ENCODE measurements at regions not wholly inside any gene's neighbourhood (a gene's known extent, or its start where the extent isn't known, plus 50 kb on each side); places are given as distances from the start of the nearest gene placed in this dataset.

- Histone ChIP-seq H3K27me3 (replicated peaks in 1 of 2; ENCODE audit: control insufficient read depth in 2 of 2, insufficient read depth in 2 of 2, low read length in 1 of 2) (no peaks in the 10 kb centered on the region), H3K9me3 (replicated peaks; ENCODE audit: control insufficient read depth, insufficient read depth, low read length) (no peaks in the 10 kb centered on the region), H2AFZ (ENCODE audit: control insufficient read depth, low read depth, low read length) (no peak overlapping the region), H3K79me2 (ENCODE audit: control insufficient read depth, insufficient read depth, low read length) (no peaks in the 10 kb centered on the region), H3K36me3 (ENCODE audit: control insufficient read depth in 2 of 2, insufficient read depth in 2 of 2, low read length in 1 of 2) (no peaks in the 10 kb centered on the region), H3K4me1 (ENCODE audit: control insufficient read depth, insufficient read depth, low read length) (no peaks in the 10 kb centered on the region), H3K27ac (ENCODE audit: control insufficient read depth, insufficient read depth) (no peak overlapping the region), H4K20me1 (ENCODE audit: control insufficient read depth, insufficient read depth) (no peaks in the 10 kb centered on the region), H3K4me3 (no peak overlapping the region), H3K4me2 (ENCODE audit: control insufficient read depth, insufficient read depth) (no peak overlapping the region), H3K9ac (ENCODE audit: control insufficient read depth, insufficient read depth, low read length) (no peak overlapping the region)
- ChIA-PET POLR2A (no interaction called here), RAD21 (ENCODE audit: unreplicated experiment) (no interaction called here), CTCF (no interaction called here), SMC1A (ENCODE audit: uncharacterized antibody, unreplicated experiment) (no interaction called here)
- FAIRE-seq = no peak
- TF ChIP-seq ATF3 (IDR thresholded peaks at IDR 0.05; ENCODE audit: borderline replicate concordance, extremely low read depth, low read depth, low read length) = no peak
- no peak for ATAC-seq
- no peak for DNase-seq (ENCODE audit: low read depth, low spot score)
- in situ Hi-C loops (cut with MboI) = no loop called here
- intact Hi-C loops (cut with micrococcal nuclease; ENCODE audit: unreplicated experiment) = no loop called here
- BruUV-seq (replicated peaks) = no TSS peak
Observed at GRCh38 chr1:98575955-98576354, 85.6 kb upstream of the SNX7 start.

GRCh38 chr1:98565951-98566350 is 95.6 kb upstream of the SNX7 start:
- Histone ChIP-seq H3K27me3 (replicated peaks in 1 of 2; ENCODE audit: control insufficient read depth in 2 of 2, insufficient read depth in 2 of 2, low read length in 1 of 2) (no peaks in the 10 kb centered on the region), H3K27ac (ENCODE audit: control insufficient read depth, insufficient read depth) (no peak overlapping the region), H3K4me2 (ENCODE audit: control insufficient read depth, insufficient read depth) (no peak overlapping the region), H3K9ac (ENCODE audit: control insufficient read depth, insufficient read depth, low read length) (no peak overlapping the region), H3K4me1 (ENCODE audit: control insufficient read depth, insufficient read depth, low read length) (no peaks in the 10 kb centered on the region), H2AFZ (ENCODE audit: control insufficient read depth, low read depth, low read length) (no peak overlapping the region), H3K9me3 (replicated peaks; ENCODE audit: control insufficient read depth, insufficient read depth, low read length) (no peaks in the 10 kb centered on the region; the same call in 2 of the 3 replicates), H4K20me1 (ENCODE audit: control insufficient read depth, insufficient read depth) (no peaks in the 10 kb centered on the region), H3K79me2 (ENCODE audit: control insufficient read depth, insufficient read depth, low read length) (no peaks in the 10 kb centered on the region), H3K36me3 (ENCODE audit: control insufficient read depth in 2 of 2, insufficient read depth in 2 of 2, low read length in 1 of 2) (no peaks in the 10 kb centered on the region), H3K4me3 (no peak overlapping the region)
- ChIA-PET SMC1A (ENCODE audit: uncharacterized antibody, unreplicated experiment) (interaction anchor here (1.2 kb wide), 1 partner anchor 44 kb away, joined by 4 read pairs; no protein-coding TSS in a partner anchor), POLR2A (no interaction called here), CTCF (interaction anchor here (0.5 kb wide), 1 partner anchor 99 kb away, joined by 3 read pairs; no protein-coding TSS in a partner anchor), RAD21 (ENCODE audit: unreplicated experiment) (no interaction called here)
- in situ Hi-C loops (cut with MboI) (no loop called here), intact Hi-C loops (cut with micrococcal nuclease; ENCODE audit: unreplicated experiment) (no loop called here)
- no peak for DNase-seq (ENCODE audit: low read depth, low spot score)
- no peak for ATAC-seq
- BruUV-seq (replicated peaks) = no TSS peak
- FAIRE-seq = no peak
- TF ChIP-seq POLR2A (IDR thresholded peaks at IDR 0.05; ENCODE audit: low read depth, low read length) = no peak
- no peak for TF ChIP-seq IRF3 (IDR thresholded peaks at IDR 0.05)
- no peak for TF ChIP-seq ATF3 (IDR thresholded peaks at IDR 0.05; ENCODE audit: borderline replicate concordance, extremely low read depth, low read depth, low read length)
- no peak for TF ChIP-seq SPI1 (IDR thresholded peaks at IDR 0.05; ENCODE audit: borderline replicate concordance, insufficient read depth, low read depth, low read length)
- TF ChIP-seq CEBPB (IDR thresholded peaks at IDR 0.05; ENCODE audit: borderline replicate concordance in 1 of 2, low read depth in 2 of 2, low read length in 2 of 2) = no peak
- TF ChIP-seq ZNF592 (IDR thresholded peaks at IDR 0.05) = no peak
- 13% methylated on average over 3 of the region's 3 CpGs for WGBS (ENCODE audit: insufficient coverage, insufficient replicate concordance, low lambda C conversion rate, missing lambda C conversion rate)

Measured in GM12878 (cell line).